Activated CD4-positive, CD25-positive, alpha-beta regulatory T cell treated with anti-CD3 and anti-CD28 coated beads, Interleukin-2, amount 50 U/mL, for 24 hours (primary cell): ENCODE measurements at regions not wholly inside any gene's neighbourhood (a gene's known extent, or its start where the extent isn't known, plus 50 kb on each side); places are given as distances from the start of the nearest gene placed in this dataset.
"Not testable (repeated sequence)": the region's sequence is repeated elsewhere in the genome, so short reads cannot be mapped to it uniquely, and the experiment has no call there.

Source experiments
- ATAC-seq, 2 donors: fragments of 150-1000 bp; cut with Tn5 transposase; one replicate each; pipeline ENCODE4 v1.10.0; 2021; ENCODE audit warnings: mild to moderate bottlenecking in 1 of 2, moderate library complexity in 1 of 2

GRCh38 chr15:79673416-79674123 is 223.2 kb downstream of the MTHFS start:
- ATAC-seq = peak in 1 of 2 donors; percentile 17

GRCh38 chr15:79674124-79674465 is 222.7 kb downstream of the MTHFS start:
- ATAC-seq = no peak

DNA sequence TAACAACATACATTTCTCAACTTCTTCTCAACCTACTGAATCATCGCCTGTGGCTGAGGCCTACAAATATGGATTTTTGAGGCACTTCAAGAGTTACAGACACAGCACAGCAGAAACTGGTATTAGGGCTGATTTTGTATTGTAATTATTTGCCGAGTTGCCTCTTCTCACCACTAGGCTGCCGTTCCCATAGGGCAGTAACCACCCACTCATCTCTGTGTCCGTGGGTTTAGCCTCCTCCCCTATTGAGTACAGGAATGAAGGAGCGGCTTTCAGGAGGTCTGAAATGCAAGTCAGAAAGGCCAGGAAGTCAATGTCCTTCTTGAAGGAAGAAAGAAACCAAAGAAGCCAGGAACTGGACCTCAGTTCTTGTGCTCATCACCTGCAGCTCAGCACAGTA is 220.8 kb downstream of the MTHFS start:
- ATAC-seq = no peak

- no peak for ATAC-seq
Observed at GRCh38 chr15:79676621-79677020, 220.2 kb downstream of the MTHFS start.

- ATAC-seq = no peak
Observed at GRCh38 chr15:79677241-79677640, 219.6 kb downstream of the MTHFS start.

DNA sequence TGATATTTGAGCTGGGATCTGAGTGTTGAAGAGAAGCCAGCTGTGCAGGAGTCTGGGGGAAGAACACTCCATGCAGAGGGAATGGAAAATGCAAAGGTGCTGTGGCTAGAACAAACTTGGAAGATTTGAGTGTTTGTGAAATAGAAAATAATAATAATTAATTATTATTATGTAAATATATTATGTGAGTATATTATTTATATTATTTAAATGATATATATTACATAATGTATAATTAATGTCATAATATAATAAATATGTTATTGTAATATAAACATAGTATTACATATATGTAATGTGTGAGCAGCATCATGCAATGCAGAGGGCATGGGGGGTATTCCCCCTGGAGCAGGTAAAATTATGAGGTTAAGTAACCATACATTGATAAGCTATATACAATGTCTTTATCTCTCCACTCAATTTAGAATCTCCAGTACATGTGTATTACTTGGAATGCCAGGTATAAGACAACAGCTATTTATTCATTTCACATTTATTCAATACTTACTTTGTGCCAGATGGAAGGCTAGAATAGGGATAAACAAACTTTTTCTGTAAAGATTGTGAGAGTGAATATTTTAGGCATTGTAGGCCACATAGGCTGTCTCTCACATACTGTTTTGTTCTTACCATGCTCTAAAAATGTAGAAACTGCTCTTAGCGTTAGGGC is 218.6 kb downstream of the MTHFS start:
- ATAC-seq = no peak

GRCh38 chr15:79680720-79681119 is 216.1 kb downstream of the MTHFS start:
- ATAC-seq = no peak

GRCh38 chr15:79682285-79682684 is 214.5 kb downstream of the MTHFS start:
- no peak for ATAC-seq

DNA sequence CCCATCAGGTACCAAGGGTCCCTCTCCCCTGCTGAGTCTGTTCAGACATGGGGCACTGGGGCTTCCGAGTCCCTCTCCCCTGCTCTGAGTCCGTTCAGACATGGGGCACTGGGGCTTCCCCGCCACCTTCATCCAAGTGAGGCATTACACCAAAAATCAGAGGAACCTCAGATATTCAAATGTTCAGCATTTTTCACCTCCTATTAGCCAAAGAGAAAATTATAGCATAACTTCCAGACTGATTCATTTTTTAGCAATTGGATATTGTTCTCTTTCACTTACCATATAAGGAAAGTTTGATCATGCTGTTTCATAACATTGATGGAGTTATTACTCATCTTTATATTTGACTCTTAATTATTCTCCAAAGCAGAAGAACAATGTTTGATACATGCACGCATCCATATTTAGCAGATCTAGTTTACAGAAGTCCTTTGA is 213.9 kb downstream of the MTHFS start:
- ATAC-seq = peak in 1 of 2 donors; percentile 13

GRCh38 chr15:79689030-79689429 is 207.8 kb downstream of the MTHFS start:
- no peak for ATAC-seq

- ATAC-seq = no peak
Observed at GRCh38 chr15:79700951-79701480, 195.8 kb downstream of the MTHFS start.

- no peak for ATAC-seq
Observed at GRCh38 chr15:79702621-79703020, 194.2 kb downstream of the MTHFS start.

GRCh38 chr15:79721256-79721655 is 175.6 kb downstream of the MTHFS start:
- no peak for ATAC-seq

GRCh38 chr15:79724312-79724711 is 172.5 kb downstream of the MTHFS start:
- ATAC-seq = no peak

- no peak for ATAC-seq
Observed at GRCh38 chr15:79724804-79725203, 172.0 kb downstream of the MTHFS start.

- no peak for ATAC-seq
Observed at GRCh38 chr15:79728867-79729266, 167.9 kb downstream of the MTHFS start.

GRCh38 chr15:79736435-79737000 is 160.3 kb downstream of the MTHFS start:
- no peak for ATAC-seq

GRCh38 chr15:79738143-79738542 is 158.7 kb downstream of the MTHFS start:
- ATAC-seq = no peak

GRCh38 chr15:79740561-79740960 is 156.3 kb downstream of the MTHFS start:
- ATAC-seq = no peak

DNA sequence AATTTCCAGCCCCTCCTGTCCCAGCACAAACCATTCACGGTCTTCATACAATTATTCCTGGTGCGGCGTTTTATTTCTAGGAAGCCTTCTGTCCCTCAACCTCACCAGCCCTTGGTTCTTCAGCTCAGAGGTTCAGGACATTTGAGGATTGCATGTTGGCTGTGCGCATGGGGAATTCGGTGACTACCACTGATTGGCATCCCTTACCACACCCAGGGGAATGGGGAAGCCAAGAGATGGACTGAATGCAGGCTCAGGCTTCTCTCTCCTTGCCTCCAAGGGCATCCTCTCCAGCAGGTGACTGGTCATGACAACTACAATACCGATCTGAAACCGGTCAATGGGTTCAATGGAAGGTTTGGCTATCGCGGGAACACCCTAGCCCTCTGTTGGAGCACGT is 153.8 kb downstream of the MTHFS start:
- no peak for ATAC-seq

GRCh38 chr15:79744485-79744884 is 152.3 kb downstream of the MTHFS start:
- ATAC-seq = not testable (repeated sequence)

DNA sequence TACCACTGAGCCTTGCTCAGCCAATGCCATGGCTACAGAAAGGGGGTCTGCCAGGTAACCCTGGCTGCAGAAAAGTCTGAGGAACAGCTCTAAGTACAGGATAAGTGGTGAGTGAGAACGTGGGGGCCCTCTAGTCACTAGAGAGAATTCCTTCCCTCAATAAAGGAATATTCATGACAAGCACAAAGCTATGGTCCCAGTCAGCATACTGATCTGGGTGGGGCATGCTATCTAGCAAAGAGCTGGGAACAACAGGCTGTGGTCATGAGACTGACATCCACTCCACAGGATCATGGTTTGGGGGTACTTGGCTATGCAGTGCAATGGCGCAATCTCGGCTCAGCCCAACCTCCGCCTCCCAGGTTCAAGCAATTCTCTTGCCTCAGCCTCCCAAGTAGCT is 140.4 kb downstream of the MTHFS start:
- ATAC-seq = no peak

GRCh38 chr15:79765081-79765480 is 131.7 kb downstream of the MTHFS start:
- ATAC-seq = no peak

- no peak for ATAC-seq
Observed at GRCh38 chr15:79769069-79769481, 127.7 kb downstream of the MTHFS start.
